Retinal pigment epithelial cell (primary cell): ENCODE measurements at regions not wholly inside any gene's neighbourhood (a gene's known extent, or its start where the extent isn't known, plus 50 kb on each side); places are given as distances from the start of the nearest gene placed in this dataset.

ENCODE experiments used
- DNase-seq: peaks from one replicate; pipeline ENCODE4 v3.0.0-alpha.2; 2010; ENCODE audit warnings: low read depth
- H3K4me3 ChIP-seq: 2 replicates; pipeline ENCODE4 v1.5.1; 2011; ENCODE audit warnings: mild to moderate bottlenecking, low read length, control low read depth, moderate library complexity
- CTCF ChIP-seq: conservative IDR thresholded peaks from 2 replicates; pipeline ENCODE4 v1.5.1; 2011; ENCODE audit warnings: low read depth, low read length, control low read depth, inconsistent platforms

DNA sequence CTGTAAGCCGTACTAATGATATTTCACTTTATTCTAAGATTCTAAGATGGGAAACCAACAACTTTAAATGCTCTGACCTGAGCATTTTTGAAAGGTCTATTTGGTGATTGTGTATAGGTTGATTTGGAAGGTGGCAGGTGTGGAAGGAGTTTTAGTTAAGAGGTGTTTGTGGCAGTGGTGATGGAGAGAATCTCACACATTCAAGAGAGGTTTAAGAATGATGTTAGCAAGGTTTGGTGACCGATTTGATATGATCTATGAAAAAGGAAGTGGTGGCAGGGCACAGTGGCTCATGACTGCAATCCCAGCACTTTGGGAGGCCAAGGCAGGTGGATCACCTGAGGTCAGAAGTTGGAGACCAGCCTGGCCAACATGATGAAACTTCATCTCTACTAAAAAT, 319.2 kb upstream of the CD180 start:
- no peak for TF ChIP-seq CTCF
- H3K4me3 ChIP-seq, result no peak overlapping the region
- DNase-seq, result no peak

DNA sequence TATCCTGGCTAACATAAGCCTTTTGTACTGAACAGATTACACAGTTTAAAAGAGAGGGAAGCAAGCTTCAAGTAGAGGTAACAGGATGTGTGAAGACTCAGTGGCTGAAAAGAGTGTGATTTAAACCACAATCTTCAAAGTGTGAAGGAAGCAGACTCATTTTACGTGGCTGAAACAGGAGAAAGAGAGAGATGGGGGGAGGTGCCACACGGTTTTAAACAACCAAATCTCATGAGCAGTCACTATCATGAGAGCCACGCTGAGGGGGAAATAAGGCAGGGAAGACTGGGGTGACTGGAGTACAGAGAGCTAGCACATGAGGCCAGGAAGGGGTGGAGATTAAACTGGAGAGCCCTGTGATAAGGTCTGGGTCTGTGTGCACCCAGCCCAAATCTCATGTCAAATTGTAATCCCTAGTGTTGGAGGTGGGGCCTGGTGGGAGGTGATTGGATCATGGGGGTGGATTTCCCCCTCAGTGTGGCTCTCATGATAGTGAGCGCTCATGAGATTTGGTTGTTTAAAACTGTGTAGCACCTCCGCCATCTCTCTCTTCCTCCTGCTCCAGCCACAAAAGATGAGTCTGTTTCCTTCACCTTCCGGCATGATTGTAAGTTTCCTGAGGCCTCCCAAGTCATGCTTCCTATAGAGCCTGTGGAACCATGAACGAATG, 318.6 kb upstream of the CD180 start:
- TF ChIP-seq CTCF, result no peak
- no peak for DNase-seq
- H3K4me3 ChIP-seq, result no peak overlapping the region

GRCh38 chr5:67512758-67513157, 316.2 kb upstream of the CD180 start:
- DNase-seq, result no peak
- TF ChIP-seq CTCF, result no peak

DNA sequence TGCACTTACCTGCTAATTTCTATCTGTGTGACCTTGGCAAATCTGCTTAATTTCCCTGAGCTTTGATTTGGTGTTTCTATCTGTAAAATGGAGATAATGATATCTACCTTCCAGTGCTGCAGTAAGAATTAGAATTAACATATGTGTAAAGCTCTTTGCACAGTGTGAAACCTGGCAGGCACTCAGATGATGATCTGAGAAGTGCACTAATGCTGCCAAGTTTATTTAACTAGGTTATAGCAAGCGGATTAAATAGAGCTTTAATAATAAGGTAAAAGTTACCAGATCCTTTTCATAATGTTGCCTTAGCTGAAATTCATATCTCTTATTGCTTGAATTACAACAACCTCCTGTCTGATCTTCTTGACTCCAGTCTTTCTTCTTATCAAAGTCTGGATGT, 315.3 kb upstream of the CD180 start:
- no peak for TF ChIP-seq CTCF
- no peak overlapping the region for H3K4me3 ChIP-seq
- DNase-seq, result no peak

More at GRCh38 chr5:67512758-67513157, 316.2 kb upstream of the CD180 start:
- no peak overlapping the region for H3K4me3 ChIP-seq

- H3K4me3 ChIP-seq, result no peak overlapping the region
- no peak for DNase-seq
- TF ChIP-seq CTCF, result no peak
Measured at GRCh38 chr5:67510204-67510603, 313.6 kb upstream of the CD180 start.

GRCh38 chr5:67509402-67510186, 313.0 kb upstream of the CD180 start:
- no peak for DNase-seq
- TF ChIP-seq CTCF, result no peak
- H3K4me3 ChIP-seq, result no peak overlapping the region

- no peak overlapping the region for H3K4me3 ChIP-seq
- no peak for TF ChIP-seq CTCF
- no peak for DNase-seq
Measured at GRCh38 chr5:67506241-67506640, 309.6 kb upstream of the CD180 start.
